PC-3 (cell line): ENCODE measurements at regions not wholly inside any gene's neighbourhood (a gene's known extent, or its start where the extent isn't known, plus 50 kb on each side); places are given as distances from the start of the nearest gene placed in this dataset.

Source experiments
- ATAC-seq: fragments of 200-7000 bp; cut with Tn5 transposase; 2 replicates; pipeline ENCODE4 v1.9.1; 2020; ENCODE audit warnings: mild to moderate bottlenecking, moderate library complexity
- BruUV-seq: library from RNA; stranded (reverse); fragments of 400-500 nt; replicated peaks from 2 replicates; lab custom pipeline; 2021; lab: Mats Ljungman, UMichigan
- CTCF ChIA-PET: fragments of 300-600 bp; sonication (Branson Sonifier 250); formaldehyde crosslinking; loops from one replicate; lab custom pipeline; 2022; ENCODE audit warnings: antibody characterized with exemption; lab: Charles Lee
- POLR2A ChIA-PET: fragments of 300-600 bp; sonication (Branson Sonifier 250); formaldehyde crosslinking; loops from one replicate; lab custom pipeline; 2022; ENCODE audit warnings: antibody characterized with exemption; ENCODE audit not compliant: unreplicated experiment; lab: Charles Lee
- DNase-seq: peaks from one replicate; pipeline ENCODE4 v3.0.0-alpha.2; 2015
- H2AFZ ChIP-seq: fragments of 300-600 bp; sonication (generic); 2 replicates; pipeline ENCODE4 v1.6.0; 2016; ENCODE audit warnings: antibody characterized with exemption, low read length
- H3F3A ChIP-seq: fragments of 300-600 bp; sonication (generic); one replicate; pipeline ENCODE4 v1.6.0; 2017; ENCODE audit warnings: antibody characterized with exemption, low read length, control low read depth, mild to moderate bottlenecking; ENCODE audit not compliant: unreplicated experiment
- H3K27ac ChIP-seq: fragments of 300-600 bp; sonication (generic); 2 replicates; pipeline ENCODE4 v1.5.1; 2016; ENCODE audit warnings: mild to moderate bottlenecking, low read length
- H3K27me3 ChIP-seq: fragments of 300-600 bp; sonication (generic); 2 replicates; pipeline ENCODE4 v1.6.1; 2016; ENCODE audit warnings: low read length, mixed read lengths
- H3K36me3 ChIP-seq: fragments of 300-600 bp; sonication (generic); 2 replicates; pipeline ENCODE4 v1.6.1; 2016; ENCODE audit warnings: low read depth, mixed run types, low read length, mixed read lengths
- H3K4me1 ChIP-seq: fragments of 300-600 bp; sonication (generic); 2 replicates; pipeline ENCODE4 v1.5.1; 2016; ENCODE audit warnings: low read length; ENCODE audit not compliant: insufficient read depth
- H3K4me2 ChIP-seq: fragments of 300-600 bp; sonication (generic); 2 replicates; pipeline ENCODE4 v1.6.0; 2016; ENCODE audit warnings: low read length
- H3K4me3 ChIP-seq: fragments of 300-600 bp; sonication (generic); 2 replicates; pipeline ENCODE4 v1.5.1; 2016; ENCODE audit warnings: mild to moderate bottlenecking, low read length, mixed read lengths
- H3K79me2 ChIP-seq: fragments of 300-600 bp; sonication (generic); 2 replicates; pipeline ENCODE4 v1.6.1; 2017; ENCODE audit warnings: low read length, mixed read lengths
- H3K9ac ChIP-seq: fragments of 300-600 bp; sonication (generic); 2 replicates; pipeline ENCODE4 v1.6.0; 2016; ENCODE audit warnings: mild to moderate bottlenecking, low read length
- H3K9me2 ChIP-seq: fragments of 300-600 bp; sonication (generic); replicated peaks from 2 replicates; pipeline ENCODE4 v1.6.1; 2016; ENCODE audit warnings: mixed run types, low read length, mixed read lengths
- H3K9me3 ChIP-seq: fragments of 300-600 bp; sonication (generic); 2 replicates; pipeline ENCODE4 v1.6.1; 2016; ENCODE audit warnings: low read length, mixed read lengths
- H4K20me1 ChIP-seq: fragments of 300-600 bp; sonication (generic); 2 replicates; pipeline ENCODE4 v1.6.1; 2016; ENCODE audit warnings: low read length, mixed read lengths
- CTCF ChIP-seq: fragments of 300-600 bp; sonication (generic); conservative IDR thresholded peaks from 2 replicates; pipeline ENCODE4 v1.5.1; 2017; ENCODE audit warnings: antibody characterized with exemption, low read depth, mild to moderate bottlenecking, low read length
- EZH2 ChIP-seq: fragments of 300-600 bp; sonication (generic); IDR thresholded peaks from one replicate; pipeline ENCODE4 v1.6.1; 2017; ENCODE audit warnings: antibody characterized with exemption, mild to moderate bottlenecking, low read length; ENCODE audit not compliant: unreplicated experiment
- EZH2phosphoT487 ChIP-seq: fragments of 300-600 bp; sonication (generic); IDR thresholded peaks from 2 replicates; pipeline ENCODE4 v1.6.1; 2018; ENCODE audit warnings: mild to moderate bottlenecking, antibody characterized with exemption, low read length, borderline replicate concordance
- intact Hi-C: fragments of 100-400 bp; cut with micrococcal nuclease; formaldehyde crosslinking; loops from 2 replicates; pipeline ENCODE4 v1.9.0; 2023

- Histone ChIP-seq H3K27ac (no peak overlapping the region), H3K36me3 (no peaks in the 10 kb centered on the region), H3K79me2 (no peaks in the 10 kb centered on the region), H3K9me2 (no peaks in the 10 kb centered on the region), H3K9me3 (no peaks in the 10 kb centered on the region), H3K4me2 (no peak overlapping the region), H3K4me1 (no peaks in the 10 kb centered on the region), H3K4me3 (no peak overlapping the region), H3K9ac (no peak overlapping the region), H3F3A (no peaks in the 10 kb centered on the region), H2AFZ (no peak overlapping the region), H4K20me1 (no peaks in the 10 kb centered on the region), H3K27me3 (no peaks in the 10 kb centered on the region)
- ATAC-seq (no peak), DNase-seq (no peak)
- CTCF ChIA-PET = no interaction called here
- BruUV-seq = no TSS peak
- TF ChIP-seq EZH2phosphoT487 (no peak), CTCF (no peak), EZH2 (no peak)
- intact Hi-C loops = no loop called here
- POLR2A ChIA-PET = no interaction called here
Measured at GRCh38 chr3:78427303-78427702, 1340.5 kb downstream of the ROBO1 start.

GRCh38 chr3:78430741-78431140 lies 1337.1 kb downstream of the ROBO1 start:
- H3K79me2 ChIP-seq = no peaks in the 10 kb centered on the region
- no peaks in the 10 kb centered on the region for H4K20me1 ChIP-seq
- H3K27me3 ChIP-seq = no peaks in the 10 kb centered on the region
- POLR2A ChIA-PET = no interaction called here
- no peaks in the 10 kb centered on the region for H3F3A ChIP-seq
- no peaks in the 10 kb centered on the region for H3K9me2 ChIP-seq
- H3K4me1 ChIP-seq = no peaks in the 10 kb centered on the region
- no peak overlapping the region for H3K4me3 ChIP-seq
- no peak overlapping the region for H3K27ac ChIP-seq
- no peaks in the 10 kb centered on the region for H3K36me3 ChIP-seq
- no peak overlapping the region for H3K4me2 ChIP-seq
- CTCF ChIA-PET = no interaction called here
- no peaks in the 10 kb centered on the region for H3K9me3 ChIP-seq
- intact Hi-C loops = no loop called here
- no TSS peak for BruUV-seq
- TF ChIP-seq EZH2 = no peak
- no peak for TF ChIP-seq EZH2phosphoT487
- no peak for TF ChIP-seq CTCF
- H3K9ac ChIP-seq = no peak overlapping the region
- ATAC-seq (no peak), DNase-seq (no peak)
- no peak overlapping the region for H2AFZ ChIP-seq

DNA sequence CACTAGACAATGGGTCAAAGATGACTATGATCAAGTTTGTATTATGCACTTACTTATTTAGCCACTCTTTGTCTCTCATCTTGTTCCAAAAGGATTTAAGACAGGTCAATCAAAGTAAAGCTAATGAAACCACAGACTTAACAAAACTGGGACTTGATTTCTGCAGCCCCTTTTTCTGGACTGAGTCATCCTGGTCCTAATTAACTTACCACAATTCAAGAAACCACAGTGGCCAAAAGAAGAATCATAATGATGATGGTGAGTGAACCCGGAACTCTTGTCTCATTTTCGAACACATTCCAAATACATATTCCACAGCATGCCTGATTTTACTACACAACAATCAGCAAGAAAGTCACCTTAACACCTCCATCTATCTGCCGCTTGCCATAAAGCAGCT lies 1333.0 kb downstream of the ROBO1 start:
- no peak overlapping the region for H3K4me2 ChIP-seq
- no TSS peak for BruUV-seq
- H3K4me3 ChIP-seq = no peak overlapping the region
- no peaks in the 10 kb centered on the region for H3K9me2 ChIP-seq
- peaks cover 7% of the 10 kb centered on the region; the same call in 1 of the 2 replicates for H3K27me3 ChIP-seq
- no peak overlapping the region for H2AFZ ChIP-seq
- DNase-seq = no peak
- no peak for ATAC-seq
- H3K36me3 ChIP-seq = no peaks in the 10 kb centered on the region
- no peak overlapping the region for H3K9ac ChIP-seq
- no peaks in the 10 kb centered on the region for H3K79me2 ChIP-seq
- no peaks in the 10 kb centered on the region for H3K4me1 ChIP-seq
- no peaks in the 10 kb centered on the region for H3F3A ChIP-seq
- POLR2A ChIA-PET = no interaction called here
- H4K20me1 ChIP-seq = no peaks in the 10 kb centered on the region
- intact Hi-C loops = no loop called here
- no peaks in the 10 kb centered on the region for H3K9me3 ChIP-seq
- no peak overlapping the region for H3K27ac ChIP-seq
- TF ChIP-seq EZH2 = no peak
- TF ChIP-seq EZH2phosphoT487 = no peak
- TF ChIP-seq CTCF = no peak
- CTCF ChIA-PET = interaction anchor here (0.6 kb wide), 1 partner anchor 26 kb away, joined by 3 read pairs; no protein-coding TSS in a partner anchor
